ENCODE measurements at regions not wholly inside any gene's neighbourhood (a gene's known extent, or its start where the extent isn't known, plus 50 kb on each side); places are given as distances from the start of the nearest gene placed in this dataset.

DNA sequence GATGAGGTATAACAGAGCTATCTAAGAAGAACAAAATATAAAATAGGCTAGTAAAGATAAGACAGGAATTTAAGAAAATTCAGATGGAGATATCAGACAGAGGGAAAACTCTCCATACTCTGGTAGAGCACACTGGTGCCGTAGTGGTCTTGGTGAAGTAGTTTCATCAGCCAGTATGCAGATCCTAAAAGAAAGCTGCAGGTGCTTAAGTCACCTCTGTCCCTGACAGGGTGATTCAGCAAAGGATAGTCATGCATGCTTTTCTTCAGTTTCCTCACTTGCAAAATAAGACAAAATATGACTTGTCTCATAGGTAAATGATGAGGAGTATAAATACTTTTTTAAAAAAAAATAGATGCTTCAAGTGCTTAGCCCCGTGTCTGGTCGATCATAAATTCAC is 794.9 kb downstream of the TNS3 start:
- Mint-ChIP-seq H3K36me3 (ENCODE audit: low read depth) (peaks cover 2% of the 10 kb centered on the region; the same call in 2 of the 3 replicates), H3K9me3 (0 out of 3 replicates have a peak, but pooled peaks cover 2% of the 10 kb centered on the region), H3K27ac (peak overlapping the region; percentile 73; the same call in 1 of the 2 replicates), H3K4me1 (peaks cover 21% of the 10 kb centered on the region), H3K4me3 (no peak overlapping the region), H3K27me3 (ENCODE audit: insufficient read depth, low read depth, poor library complexity) (no peaks in the 10 kb centered on the region)
- no peak overlapping the region for H2AFZ ChIP-seq
- H3F3A ChIP-seq (replicated peaks; ENCODE audit: low read depth): no peaks in the 10 kb centered on the region
- peaks cover 6% of the 10 kb centered on the region for H3K4me1 ChIP-seq (ENCODE audit: insufficient read depth)
- H3K4me2 ChIP-seq: no peak overlapping the region
- H3K36me3 ChIP-seq (ENCODE audit: insufficient read depth): no peaks in the 10 kb centered on the region
- DNase-seq (ENCODE audit: low spot score): peak; percentile 2
- no peaks in the 10 kb centered on the region for H3K9me2 ChIP-seq (ENCODE audit: insufficient read depth)
- H3K79me2 ChIP-seq (replicated peaks; ENCODE audit: insufficient read depth): no peaks in the 10 kb centered on the region
- H4K20me1 ChIP-seq (replicated peaks; ENCODE audit: insufficient read depth): no peaks in the 10 kb centered on the region
- H3K27ac ChIP-seq (ENCODE audit: low read depth): no peak overlapping the region
- ATAC-seq: peak; percentile 62
- no peak for TF ChIP-seq EZH2phosphoT487 (IDR thresholded peaks at IDR 0.05; ENCODE audit: unreplicated experiment)
- TF ChIP-seq, protein P1, sequence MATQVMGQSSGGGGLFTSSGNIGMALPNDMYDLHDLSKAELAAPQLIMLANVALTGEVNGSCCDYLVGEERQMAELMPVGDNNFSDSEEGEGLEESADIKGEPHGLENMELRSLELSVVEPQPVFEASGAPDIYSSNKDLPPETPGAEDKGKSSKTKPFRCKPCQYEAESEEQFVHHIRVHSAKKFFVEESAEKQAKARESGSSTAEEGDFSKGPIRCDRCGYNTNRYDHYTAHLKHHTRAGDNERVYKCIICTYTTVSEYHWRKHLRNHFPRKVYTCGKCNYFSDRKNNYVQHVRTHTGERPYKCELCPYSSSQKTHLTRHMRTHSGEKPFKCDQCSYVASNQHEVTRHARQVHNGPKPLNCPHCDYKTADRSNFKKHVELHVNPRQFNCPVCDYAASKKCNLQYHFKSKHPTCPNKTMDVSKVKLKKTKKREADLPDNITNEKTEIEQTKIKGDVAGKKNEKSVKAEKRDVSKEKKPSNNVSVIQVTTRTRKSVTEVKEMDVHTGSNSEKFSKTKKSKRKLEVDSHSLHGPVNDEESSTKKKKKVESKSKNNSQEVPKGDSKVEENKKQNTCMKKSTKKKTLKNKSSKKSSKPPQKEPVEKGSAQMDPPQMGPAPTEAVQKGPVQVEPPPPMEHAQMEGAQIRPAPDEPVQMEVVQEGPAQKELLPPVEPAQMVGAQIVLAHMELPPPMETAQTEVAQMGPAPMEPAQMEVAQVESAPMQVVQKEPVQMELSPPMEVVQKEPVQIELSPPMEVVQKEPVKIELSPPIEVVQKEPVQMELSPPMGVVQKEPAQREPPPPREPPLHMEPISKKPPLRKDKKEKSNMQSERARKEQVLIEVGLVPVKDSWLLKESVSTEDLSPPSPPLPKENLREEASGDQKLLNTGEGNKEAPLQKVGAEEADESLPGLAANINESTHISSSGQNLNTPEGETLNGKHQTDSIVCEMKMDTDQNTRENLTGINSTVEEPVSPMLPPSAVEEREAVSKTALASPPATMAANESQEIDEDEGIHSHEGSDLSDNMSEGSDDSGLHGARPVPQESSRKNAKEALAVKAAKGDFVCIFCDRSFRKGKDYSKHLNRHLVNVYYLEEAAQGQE (IDR thresholded peaks at IDR 0.05; ENCODE audit: unreplicated experiment): no peak
- H3K4me3 ChIP-seq: no peak overlapping the region
- H3K27me3 ChIP-seq (ENCODE audit: insufficient read depth): no peaks in the 10 kb centered on the region

DNA sequence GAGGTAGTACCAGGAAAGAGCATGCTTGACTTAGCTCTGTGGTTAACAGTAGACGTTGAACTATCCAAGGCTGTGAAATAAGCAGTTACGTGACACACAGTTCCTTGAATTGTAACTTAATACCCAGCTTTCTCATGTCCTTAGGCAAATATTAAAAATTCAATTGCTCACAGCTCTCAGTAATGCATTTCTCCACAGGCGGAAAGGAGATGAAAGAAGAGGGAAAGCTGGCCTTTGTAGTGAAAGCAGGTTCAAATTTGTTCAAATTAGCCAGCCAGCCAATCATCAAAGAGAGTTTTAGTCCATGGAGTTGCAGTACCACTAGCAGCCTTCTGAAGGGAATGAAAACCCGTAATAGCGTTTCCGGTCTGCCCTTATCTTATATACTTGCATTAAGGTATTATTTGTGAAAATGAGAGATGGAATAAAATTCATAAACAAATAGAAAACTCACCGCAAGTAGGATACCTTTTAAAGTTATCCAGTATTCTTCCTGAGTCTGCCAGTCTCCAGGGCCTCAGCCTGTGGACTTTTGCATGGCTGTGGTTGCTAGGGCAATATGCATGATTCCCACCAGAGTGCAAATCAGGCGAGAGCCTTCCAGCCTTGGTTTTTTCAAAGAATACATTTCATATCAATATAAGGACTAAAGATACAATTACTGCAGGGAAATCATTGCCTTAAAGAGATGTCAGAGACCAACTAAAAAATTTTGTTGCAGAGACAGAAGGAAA is 795.5 kb downstream of the TNS3 start:
- peak; percentile 55 for DNase-seq (ENCODE audit: low spot score)
- no peak overlapping the region for H3K27ac ChIP-seq (ENCODE audit: low read depth)
- H3K36me3 ChIP-seq (ENCODE audit: insufficient read depth): no peaks in the 10 kb centered on the region
- no peaks in the 10 kb centered on the region for H3K27me3 ChIP-seq (ENCODE audit: insufficient read depth)
- ATAC-seq: peak; percentile 74
- H3K4me1 ChIP-seq (ENCODE audit: insufficient read depth): peaks cover 6% of the 10 kb centered on the region
- no peaks in the 10 kb centered on the region for H3K27me3 Mint-ChIP-seq (ENCODE audit: insufficient read depth, low read depth, poor library complexity)
- H3K27ac Mint-ChIP-seq: peak overlapping the region; percentile 73; the same call in 1 of the 2 replicates
- H3K4me1 Mint-ChIP-seq: peaks cover 15% of the 10 kb centered on the region
- no peaks in the 10 kb centered on the region for H3K79me2 ChIP-seq (replicated peaks; ENCODE audit: insufficient read depth)
- 0 out of 3 replicates have a peak, but pooled peaks cover 7% of the 10 kb centered on the region for H3K9me3 Mint-ChIP-seq
- H4K20me1 ChIP-seq (replicated peaks; ENCODE audit: insufficient read depth): no peaks in the 10 kb centered on the region
- no peak overlapping the region for H3K4me2 ChIP-seq
- TF ChIP-seq, protein P2, sequence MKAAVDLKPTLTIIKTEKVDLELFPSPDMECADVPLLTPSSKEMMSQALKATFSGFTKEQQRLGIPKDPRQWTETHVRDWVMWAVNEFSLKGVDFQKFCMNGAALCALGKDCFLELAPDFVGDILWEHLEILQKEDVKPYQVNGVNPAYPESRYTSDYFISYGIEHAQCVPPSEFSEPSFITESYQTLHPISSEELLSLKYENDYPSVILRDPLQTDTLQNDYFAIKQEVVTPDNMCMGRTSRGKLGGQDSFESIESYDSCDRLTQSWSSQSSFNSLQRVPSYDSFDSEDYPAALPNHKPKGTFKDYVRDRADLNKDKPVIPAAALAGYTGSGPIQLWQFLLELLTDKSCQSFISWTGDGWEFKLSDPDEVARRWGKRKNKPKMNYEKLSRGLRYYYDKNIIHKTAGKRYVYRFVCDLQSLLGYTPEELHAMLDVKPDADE (IDR thresholded peaks at IDR 0.05): no peak
- TF ChIP-seq CTCF (conservative IDR thresholded peaks at IDR 0.05; ENCODE audit: low read depth in 2 of 2) (peak in 1 of 2 experiments; percentile 28; a peak in 2 of 4 replicates), POLR2AphosphoS5 (IDR thresholded peaks at IDR 0.05; ENCODE audit: low read depth) (no peak), ZNF462 (CRISPR knock-in tag; IDR thresholded peaks at IDR 0.05) (no peak)
- H2AFZ ChIP-seq: peak overlapping the region; percentile 84; the same call in 1 of the 2 replicates
- H3K4me3 ChIP-seq: no peak overlapping the region
- H3K4me3 Mint-ChIP-seq: no peak overlapping the region
- H3F3A ChIP-seq (replicated peaks; ENCODE audit: low read depth): no peaks in the 10 kb centered on the region
- H3K9me2 ChIP-seq (ENCODE audit: insufficient read depth): no peaks in the 10 kb centered on the region
- H3K36me3 Mint-ChIP-seq (ENCODE audit: low read depth): peaks cover 4% of the 10 kb centered on the region; the same call in 2 of the 3 replicates
